Neural progenitor cell (in vitro differentiated cells): ENCODE measurements at regions not wholly inside any gene's neighbourhood (a gene's known extent, or its start where the extent isn't known, plus 50 kb on each side); places are given as distances from the start of the nearest gene placed in this dataset.
"Not testable (repeated sequence)": the region's sequence is repeated elsewhere in the genome, so short reads cannot be mapped to it uniquely, and the experiment has no call there.

Source experiments
- DNase-seq: peaks from one replicate; pipeline ENCODE4 v3.0.0-alpha.2; 2016; ENCODE audit warnings: low spot score
- H2AFZ ChIP-seq: fragments of 200-600 bp; sonication (generic); replicated peaks from 2 replicates; pipeline ENCODE4 v1.6.1; 2016; ENCODE audit warnings: antibody characterized with exemption
- H3F3A ChIP-seq: fragments of 200-600 bp; sonication (generic); 2 replicates; pipeline ENCODE4 v1.6.1; 2016; ENCODE audit warnings: antibody characterized with exemption, low read depth
- H3K27ac ChIP-seq: fragments of 200-600 bp; sonication (generic); 2 replicates; pipeline ENCODE4 v1.5.1; 2016; ENCODE audit warnings: mild to moderate bottlenecking
- H3K27me3 ChIP-seq: fragments of 200-600 bp; sonication (generic); 2 replicates; pipeline ENCODE4 v1.6.1; 2016; ENCODE audit warnings: mild to moderate bottlenecking, moderate library complexity
- H3K36me3 ChIP-seq: fragments of 200-600 bp; sonication (generic); 2 replicates; pipeline ENCODE4 v1.5.1; 2016
- H3K4me1 ChIP-seq: fragments of 200-600 bp; sonication (generic); 2 replicates; pipeline ENCODE4 v1.6.1; 2016; ENCODE audit warnings: mixed run types
- H3K4me2 ChIP-seq: fragments of 200-600 bp; sonication (generic); 2 replicates; pipeline ENCODE4 v1.6.1; 2016
- H3K4me3 ChIP-seq: fragments of 200-600 bp; sonication (generic); 2 replicates; pipeline ENCODE4 v1.5.1; 2016
- H3K79me2 ChIP-seq: fragments of 200-600 bp; sonication (generic); 2 replicates; pipeline ENCODE4 v1.6.1; 2016; ENCODE audit warnings: low read depth
- H3K9ac ChIP-seq: fragments of 200-600 bp; sonication (generic); 2 replicates; pipeline ENCODE4 v1.6.1; 2016
- H3K9me3 ChIP-seq: fragments of 200-600 bp; sonication (generic); 2 replicates; pipeline ENCODE4 v1.5.1; 2016; ENCODE audit warnings: low read depth
- H4K20me1 ChIP-seq: fragments of 200-600 bp; sonication (generic); 2 replicates; pipeline ENCODE4 v1.6.1; 2016; ENCODE audit warnings: low read depth
- H3K27ac Mint-ChIP-seq: 3 replicates; pipeline ENCODE4 v1.8.0; 2021; ENCODE audit warnings: mixed read lengths
- H3K27me3 Mint-ChIP-seq: 2 replicates; pipeline ENCODE4 v1.8.0; 2022; ENCODE audit warnings: low read depth, mild to moderate bottlenecking, inconsistent platforms, moderate library complexity, mixed read lengths; ENCODE audit not compliant: insufficient read depth
- H3K36me3 Mint-ChIP-seq: 3 replicates; pipeline ENCODE4 v1.8.0; 2021; ENCODE audit warnings: mixed read lengths
- H3K4me1 Mint-ChIP-seq: 3 replicates; pipeline ENCODE4 v1.8.0; 2021; ENCODE audit warnings: mixed read lengths
- H3K4me3 Mint-ChIP-seq: 3 replicates; pipeline ENCODE4 v1.8.0; 2021; ENCODE audit warnings: mild to moderate bottlenecking, moderate library complexity, mixed read lengths
- H3K9me3 Mint-ChIP-seq: 3 replicates; pipeline ENCODE4 v1.8.0; 2020; ENCODE audit warnings: mixed read lengths
- CTCF ChIP-seq: fragments of 200-600 bp; sonication (generic); IDR thresholded peaks from 2 replicates; pipeline ENCODE4 v1.5.1; 2017; ENCODE audit warnings: antibody characterized with exemption, mild to moderate bottlenecking
- EZH2 ChIP-seq: fragments of 200-600 bp; sonication (generic); IDR thresholded peaks from 2 replicates; pipeline ENCODE4 v1.6.1; 2017; ENCODE audit warnings: antibody characterized with exemption, mild to moderate bottlenecking, moderate library complexity
- EZH2phosphoT487 ChIP-seq: fragments of 200-600 bp; sonication (generic); IDR thresholded peaks from 2 replicates; pipeline ENCODE4 v1.6.1; 2017; ENCODE audit warnings: antibody characterized with exemption

GRCh38 chr6:148016013-148016412 lies 326.6 kb upstream of the SASH1 start:
- Mint-ChIP-seq H3K9me3 (peaks cover 60% of the 10 kb centered on the region), H3K4me3 (no peak overlapping the region), H3K36me3 (peaks cover 11% of the 10 kb centered on the region), H3K27me3 (peaks cover 8% of the 10 kb centered on the region), H3K27ac (no peak overlapping the region), H3K4me1 (peaks cover 16% of the 10 kb centered on the region)
- Histone ChIP-seq H3K9ac (no peak overlapping the region), H4K20me1 (no peaks in the 10 kb centered on the region), H3K4me2 (no peak overlapping the region), H3F3A (no peaks in the 10 kb centered on the region), H3K27ac (no peak overlapping the region), H2AFZ (no peak overlapping the region), H3K9me3 (no peaks in the 10 kb centered on the region), H3K79me2 (no peaks in the 10 kb centered on the region), H3K4me3 (no peak overlapping the region), H3K27me3 (no peaks in the 10 kb centered on the region), H3K4me1 (no peaks in the 10 kb centered on the region), H3K36me3 (no peaks in the 10 kb centered on the region)
- TF ChIP-seq EZH2phosphoT487 = no peak
- TF ChIP-seq EZH2 = no peak
- TF ChIP-seq CTCF = no peak
- DNase-seq = no peak

GRCh38 chr6:148021165-148021564 lies 321.5 kb upstream of the SASH1 start:
- Histone ChIP-seq H3K4me3 (no peak overlapping the region), H3K4me2 (no peak overlapping the region), H3K9ac (no peak overlapping the region), H3F3A (no peaks in the 10 kb centered on the region), H4K20me1 (no peaks in the 10 kb centered on the region), H3K27me3 (no peaks in the 10 kb centered on the region), H3K9me3 (no peaks in the 10 kb centered on the region), H3K4me1 (no peaks in the 10 kb centered on the region), H3K27ac (no peak overlapping the region), H2AFZ (no peak overlapping the region), H3K36me3 (no peaks in the 10 kb centered on the region), H3K79me2 (no peaks in the 10 kb centered on the region)
- H3K4me3 Mint-ChIP-seq = no peak overlapping the region
- H3K27me3 Mint-ChIP-seq = no peaks in the 10 kb centered on the region
- peaks cover 6% of the 10 kb centered on the region for H3K36me3 Mint-ChIP-seq
- peak overlapping the region; percentile 85 for H3K27ac Mint-ChIP-seq
- H3K9me3 Mint-ChIP-seq = peaks cover 29% of the 10 kb centered on the region
- peaks cover 28% of the 10 kb centered on the region for H3K4me1 Mint-ChIP-seq
- no peak for DNase-seq
- TF ChIP-seq EZH2phosphoT487 (no peak), CTCF (no peak), EZH2 (no peak)

- no peaks in the 10 kb centered on the region for H3K9me3 ChIP-seq
- H4K20me1 ChIP-seq = no peaks in the 10 kb centered on the region
- H3F3A ChIP-seq = no peaks in the 10 kb centered on the region
- H3K27me3 Mint-ChIP-seq = no peaks in the 10 kb centered on the region
- no peak overlapping the region for H3K27ac ChIP-seq
- DNase-seq = no peak
- TF ChIP-seq CTCF = no peak
- no peak for TF ChIP-seq EZH2
- H3K79me2 ChIP-seq = no peaks in the 10 kb centered on the region
- H2AFZ ChIP-seq = peak overlapping the region; percentile 43
- no peak overlapping the region for H3K4me3 ChIP-seq
- no peaks in the 10 kb centered on the region for H3K27me3 ChIP-seq
- H3K4me2 ChIP-seq = no peak overlapping the region
- peaks cover 6% of the 10 kb centered on the region for H3K36me3 Mint-ChIP-seq
- H3K4me1 Mint-ChIP-seq = peaks cover 30% of the 10 kb centered on the region
- no peak overlapping the region for H3K9ac ChIP-seq
- no peaks in the 10 kb centered on the region for H3K36me3 ChIP-seq
- H3K9me3 Mint-ChIP-seq = peaks cover 24% of the 10 kb centered on the region
- H3K4me1 ChIP-seq = no peaks in the 10 kb centered on the region
- H3K27ac Mint-ChIP-seq = peak overlapping the region; percentile 85
- no peak overlapping the region for H3K4me3 Mint-ChIP-seq
These were observed 320.9 kb upstream of the SASH1 start for GRCh38 chr6:148021699-148022098.

GRCh38 chr6:148022279-148022678 lies 320.4 kb upstream of the SASH1 start:
- H3K4me2 ChIP-seq, H3K9ac ChIP-seq, DNase-seq, H4K20me1 ChIP-seq, H3F3A ChIP-seq, H3K27me3 ChIP-seq, H3K9me3 ChIP-seq, H3K4me1 ChIP-seq, H3K36me3 ChIP-seq, H3K36me3 Mint-ChIP-seq, H3K27ac ChIP-seq, H3K4me3 Mint-ChIP-seq, H3K27me3 Mint-ChIP-seq, H2AFZ ChIP-seq, H3K4me3 ChIP-seq, H3K79me2 ChIP-seq: not testable (repeated sequence)
- peak overlapping the region; percentile 85 for H3K27ac Mint-ChIP-seq
- peaks cover 22% of the 10 kb centered on the region for H3K9me3 Mint-ChIP-seq
- peaks cover 32% of the 10 kb centered on the region for H3K4me1 Mint-ChIP-seq
